GM18505 (cell line): ENCODE measurements at regions not wholly inside any gene's neighbourhood (a gene's known extent, or its start where the extent isn't known, plus 50 kb on each side); places are given as distances from the start of the nearest gene placed in this dataset.

Source experiments
- ATAC-seq: cut with Tn5 transposase; IDR thresholded peaks from one replicate; pipeline ENCODE4 v1.9.1; 2021; ENCODE audit not compliant: unreplicated experiment
- POLR2A ChIP-seq: IDR thresholded peaks from 4 replicates; pipeline ENCODE4 v1.6.1; 2011; ENCODE audit warnings: borderline replicate concordance; ENCODE audit not compliant: insufficient read depth, insufficient read length; ENCODE audit errors: extremely low read depth

DNA sequence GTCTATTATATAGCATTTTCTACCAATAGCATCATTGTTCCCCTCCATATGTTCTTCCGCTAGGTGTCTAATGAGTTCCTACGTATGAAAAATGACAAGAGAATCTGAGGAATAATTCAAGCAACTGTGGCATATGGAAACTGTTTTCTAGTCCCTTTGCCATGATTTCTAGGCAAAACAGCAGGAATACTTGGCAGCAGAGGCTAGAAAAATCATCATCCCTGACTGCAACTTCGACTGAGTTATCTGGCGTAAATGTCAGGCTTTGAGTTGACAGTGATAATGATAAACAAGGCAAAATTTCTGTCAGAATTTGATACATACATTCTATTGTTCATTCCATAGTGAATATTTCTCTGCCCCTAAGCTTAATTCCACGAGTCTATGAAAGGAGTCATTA lies 572.8 kb upstream of the USP15 start:
- no peak for ATAC-seq
- TF ChIP-seq POLR2A = no peak

DNA sequence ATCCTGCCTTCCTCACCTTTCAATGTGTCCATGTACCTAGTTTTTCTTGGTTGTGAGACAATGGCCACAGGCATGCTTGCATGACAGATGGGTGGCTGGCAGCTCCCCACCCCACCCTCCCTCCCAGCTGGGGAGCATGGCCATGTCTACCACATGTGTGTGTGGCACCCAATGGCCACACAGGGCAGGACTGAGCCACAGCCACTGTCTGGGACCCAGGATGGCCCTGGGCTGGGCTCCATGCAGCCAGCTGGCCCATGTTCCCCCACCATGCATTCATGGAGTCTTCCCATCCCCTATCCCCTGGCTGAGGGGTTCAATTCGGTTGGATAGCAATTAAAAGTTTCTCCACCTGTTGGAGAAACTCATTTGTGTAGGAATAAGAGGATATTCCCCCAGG lies 566.0 kb upstream of the USP15 start:
- no peak for TF ChIP-seq POLR2A
- ATAC-seq = no peak

DNA sequence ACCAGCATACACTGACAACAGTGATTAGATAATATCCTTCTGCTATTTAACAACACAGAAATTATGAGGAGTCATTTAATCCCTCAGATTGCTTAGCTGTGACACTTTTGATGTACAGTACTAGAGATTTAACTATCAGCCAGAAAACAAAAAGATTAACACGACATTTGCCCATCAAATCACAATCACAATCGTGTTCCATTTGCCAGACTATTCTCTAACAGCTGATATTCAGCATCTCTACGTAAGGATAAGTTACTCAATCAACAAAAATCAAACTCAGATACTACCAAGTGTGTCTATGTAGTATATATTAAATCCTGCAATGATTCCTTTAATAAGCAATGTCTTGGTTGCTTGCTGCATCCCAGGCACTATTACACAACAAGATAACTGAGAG lies 558.7 kb upstream of the USP15 start:
- TF ChIP-seq POLR2A = no peak
- ATAC-seq = no peak

DNA sequence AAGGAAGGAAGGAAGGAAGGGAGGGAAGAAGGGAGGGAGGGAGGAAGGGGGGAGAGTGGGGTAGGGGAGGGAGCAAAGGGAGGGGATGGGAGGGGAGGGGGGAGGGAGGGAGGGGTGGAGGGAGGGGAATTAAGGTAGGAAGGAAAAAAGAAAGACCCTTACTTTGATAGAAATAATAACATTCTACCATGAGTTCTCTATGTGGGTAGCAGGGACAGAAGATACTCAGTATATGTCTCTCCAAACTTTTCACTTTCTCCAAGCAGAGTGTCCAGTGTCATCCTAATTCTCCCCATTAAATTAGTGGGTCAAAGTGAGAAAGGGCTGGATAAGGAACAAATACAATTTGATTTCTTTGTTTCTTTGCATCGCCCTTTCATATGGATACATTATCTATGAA lies 553.4 kb upstream of the USP15 start:
- no peak for TF ChIP-seq POLR2A
- no peak for ATAC-seq

DNA sequence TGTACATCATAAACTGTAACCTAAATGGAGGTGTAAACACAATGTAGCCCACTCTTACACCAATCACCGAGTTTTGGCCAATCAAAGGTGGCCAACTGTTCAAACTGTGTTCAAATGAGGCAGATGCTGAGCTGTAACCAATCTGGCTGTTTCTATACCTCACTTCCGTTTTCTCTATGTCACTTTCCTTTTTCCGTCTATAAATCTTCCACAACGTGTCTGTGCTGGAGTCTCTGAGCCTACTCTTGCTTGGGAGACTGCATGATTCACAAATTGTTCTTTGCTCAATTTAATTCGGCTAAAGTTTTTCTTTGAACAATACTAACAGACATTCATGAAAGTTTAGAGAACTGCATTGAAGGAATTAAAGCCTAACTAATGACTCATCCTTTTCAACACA lies 547.1 kb upstream of the USP15 start:
- no peak for ATAC-seq
- no peak for TF ChIP-seq POLR2A

DNA sequence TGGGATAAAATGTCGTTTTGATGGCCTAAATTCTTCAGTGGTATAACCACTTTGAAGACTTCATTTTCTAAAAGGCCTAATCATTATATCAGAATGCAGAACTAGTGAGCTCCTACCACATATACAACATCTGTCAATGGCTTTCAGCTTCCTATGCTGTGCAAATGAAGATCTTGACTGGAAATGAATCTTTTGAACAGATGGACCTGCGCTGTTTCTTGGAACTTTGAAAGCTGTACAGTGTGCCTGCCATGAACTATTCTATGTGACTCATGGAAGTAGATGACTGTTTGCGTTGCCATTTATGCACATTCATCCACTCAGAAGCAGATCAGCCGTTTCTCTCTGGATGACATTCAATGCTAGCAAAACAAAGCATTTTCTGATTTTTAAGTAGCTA lies 542.2 kb upstream of the USP15 start:
- no peak for TF ChIP-seq POLR2A
- ATAC-seq = no peak

DNA sequence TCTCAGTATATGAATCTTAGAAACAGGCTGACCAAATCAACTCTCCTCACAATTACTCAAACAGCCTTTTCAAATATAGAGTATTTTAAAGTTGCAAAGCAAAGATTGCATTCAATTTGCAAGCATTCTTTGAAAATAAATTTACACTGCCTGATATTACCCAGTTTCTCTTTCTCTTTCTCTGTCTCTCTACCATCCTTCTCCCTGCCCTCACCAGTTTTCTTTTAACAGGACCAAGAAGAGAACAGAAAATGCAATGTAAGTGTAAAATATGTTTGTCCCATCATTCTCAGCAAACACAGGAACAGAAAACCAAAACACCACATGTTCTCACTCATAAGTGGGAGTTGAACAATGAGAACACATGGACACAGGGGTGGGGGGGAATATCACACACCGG lies 520.3 kb upstream of the USP15 start:
- no peak for TF ChIP-seq POLR2A
- no peak for ATAC-seq

DNA sequence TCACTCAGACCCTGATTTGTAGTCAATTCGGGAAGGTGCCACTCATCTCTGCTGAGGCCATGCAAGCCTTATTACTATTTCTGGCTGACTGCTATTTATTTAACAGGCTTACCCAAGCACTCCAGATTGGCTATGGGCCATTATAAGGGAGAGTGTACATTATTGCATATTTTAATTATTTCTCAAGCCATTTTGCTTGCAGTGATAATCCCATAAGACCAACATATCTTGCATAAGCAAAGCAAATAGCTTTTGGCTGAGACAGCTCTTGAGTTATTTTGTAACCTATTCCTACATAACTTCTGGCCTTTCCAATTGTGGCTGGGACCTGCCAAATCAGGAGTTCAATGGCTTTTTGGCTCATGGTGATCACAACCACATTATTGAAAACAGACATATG lies 509.6 kb upstream of the USP15 start:
- TF ChIP-seq POLR2A = no peak
- ATAC-seq = no peak

DNA sequence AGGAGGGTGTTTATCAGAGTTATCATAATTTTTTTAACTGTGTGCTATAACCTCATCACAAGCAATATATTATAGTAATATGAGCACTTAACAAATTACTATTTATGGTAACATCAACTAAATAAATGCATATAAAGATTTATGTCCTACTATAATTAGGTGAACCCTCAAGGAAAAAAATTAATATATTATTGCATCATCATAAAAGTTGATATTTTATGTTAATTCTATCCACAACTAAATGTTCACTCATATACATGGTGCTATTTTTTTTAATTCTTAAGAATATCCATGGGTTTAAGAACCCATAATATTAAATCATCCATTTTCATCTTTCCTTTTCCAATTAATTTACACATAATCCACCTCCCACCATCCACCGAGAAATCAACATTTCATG lies 506.0 kb upstream of the USP15 start:
- TF ChIP-seq POLR2A = no peak
- ATAC-seq = no peak

DNA sequence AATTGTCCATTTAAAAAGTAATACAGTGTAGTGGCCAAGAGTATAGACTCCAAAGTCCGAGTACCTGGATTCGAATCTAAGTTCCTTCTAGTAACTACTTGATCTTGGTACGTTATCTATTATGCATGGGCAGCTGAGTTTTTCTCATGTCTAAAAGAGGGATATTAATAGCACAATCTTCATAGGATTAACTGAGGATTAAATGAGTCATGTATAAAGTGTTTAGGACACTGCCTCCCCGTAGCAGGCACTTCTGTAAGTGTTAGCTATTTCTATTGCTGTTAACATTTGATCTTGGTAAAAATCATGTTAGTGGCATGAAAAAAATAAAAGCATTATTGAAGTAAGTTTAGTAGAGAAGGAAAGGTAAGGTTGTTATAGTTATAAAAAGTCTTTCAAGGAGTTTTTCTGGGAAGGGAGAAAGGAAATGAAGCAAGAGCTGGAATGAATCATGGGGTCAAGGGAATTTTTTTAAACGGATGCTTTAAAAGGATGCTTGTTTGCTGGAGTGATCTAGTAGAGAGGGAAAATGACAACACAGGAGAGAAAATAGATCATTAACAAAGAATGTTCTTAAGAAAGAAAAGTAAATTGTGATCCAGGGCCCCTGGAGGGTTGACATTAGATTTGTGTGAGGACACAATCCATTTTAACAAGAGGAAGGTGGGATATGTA lies 502.2 kb upstream of the USP15 start:
- TF ChIP-seq POLR2A = no peak
- ATAC-seq = no peak

DNA sequence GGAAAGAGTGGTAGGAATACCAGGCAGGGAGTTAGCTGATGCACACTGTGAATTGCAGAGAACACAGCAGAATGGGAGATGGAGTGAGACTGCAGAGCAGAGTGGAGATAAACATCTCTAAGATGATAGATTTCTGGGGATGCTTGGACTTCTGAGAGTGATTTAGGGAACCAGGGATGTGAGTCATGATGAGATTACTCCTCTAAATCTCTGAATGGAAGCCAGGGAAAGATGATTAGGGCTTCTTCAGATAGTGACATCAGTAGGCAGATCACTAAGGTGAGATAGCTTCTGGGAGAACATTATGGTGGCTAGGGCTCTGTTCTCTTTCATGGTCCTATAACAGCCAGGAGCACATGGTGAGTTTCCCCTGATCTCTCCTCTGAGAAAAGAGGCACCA lies 501.5 kb upstream of the USP15 start:
- ATAC-seq = no peak
- TF ChIP-seq POLR2A = no peak

DNA sequence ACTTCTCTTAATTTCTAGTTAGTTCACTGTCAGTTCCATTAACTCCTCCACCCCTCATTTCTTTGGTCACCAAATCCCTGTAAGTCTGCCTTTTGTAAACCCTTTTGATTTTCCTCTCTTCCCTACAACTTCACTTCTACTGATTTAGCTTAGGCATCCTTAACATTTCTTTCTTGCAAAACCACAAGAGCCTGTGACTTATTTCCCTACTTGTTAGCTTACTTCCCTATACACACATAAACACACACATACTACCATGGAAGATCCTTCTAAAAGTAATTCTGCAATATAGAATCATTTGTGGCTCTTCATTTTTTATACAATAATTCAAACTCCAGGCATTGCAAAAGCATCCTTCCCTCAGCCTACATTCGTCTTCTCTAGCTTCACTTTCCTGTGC lies 494.3 kb upstream of the USP15 start:
- TF ChIP-seq POLR2A = no peak

DNA sequence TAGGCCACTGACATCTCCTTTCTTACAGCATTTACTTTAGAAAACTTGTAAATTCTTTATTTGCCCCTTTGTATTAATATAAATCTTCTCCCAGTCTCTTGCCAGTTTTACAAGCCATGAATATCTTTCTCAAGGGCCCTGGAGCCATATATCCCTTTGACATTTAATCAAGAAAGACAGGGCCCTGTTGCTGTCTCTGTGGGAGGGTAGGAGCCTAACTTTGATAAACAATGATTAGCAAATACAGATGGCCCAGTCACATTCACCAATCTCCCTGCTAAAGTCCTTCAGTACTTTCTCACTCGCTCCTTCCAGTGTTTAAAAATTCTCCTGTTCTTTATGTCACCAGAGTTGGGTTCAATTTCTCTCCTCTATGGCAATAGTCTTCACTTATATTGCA lies 479.8 kb upstream of the USP15 start:
- no peak for ATAC-seq
- no peak for TF ChIP-seq POLR2A

More for the DNA sequence above, 494.3 kb upstream of the USP15 start:
- no peak for ATAC-seq

DNA sequence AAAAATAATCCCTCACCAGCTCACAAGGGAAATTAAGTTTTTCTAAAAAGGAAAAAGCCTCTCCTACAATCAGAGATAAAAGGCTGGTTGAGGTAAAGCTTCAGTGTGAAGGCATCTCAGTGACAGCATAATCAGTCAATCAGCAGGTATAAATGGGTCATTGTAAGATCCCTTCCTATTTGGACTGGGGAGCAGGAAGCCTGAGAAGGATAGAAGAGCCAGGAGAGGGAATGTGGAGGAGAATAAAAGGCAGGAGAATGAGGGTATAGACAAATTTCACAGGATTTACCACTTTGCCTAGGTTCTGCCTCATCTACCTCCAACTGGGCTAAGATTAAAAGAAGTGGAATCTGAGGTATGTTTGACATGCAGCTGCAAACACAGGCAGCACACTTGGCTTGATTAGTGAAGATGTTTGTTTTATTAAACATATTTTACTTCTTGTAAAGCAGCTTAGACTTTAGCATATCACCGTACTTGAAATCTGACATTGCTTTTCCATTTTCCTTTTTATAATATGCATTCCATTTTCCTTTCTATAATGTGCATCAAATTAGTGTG lies 479.1 kb upstream of the USP15 start:
- no peak for TF ChIP-seq POLR2A
- ATAC-seq = no peak

DNA sequence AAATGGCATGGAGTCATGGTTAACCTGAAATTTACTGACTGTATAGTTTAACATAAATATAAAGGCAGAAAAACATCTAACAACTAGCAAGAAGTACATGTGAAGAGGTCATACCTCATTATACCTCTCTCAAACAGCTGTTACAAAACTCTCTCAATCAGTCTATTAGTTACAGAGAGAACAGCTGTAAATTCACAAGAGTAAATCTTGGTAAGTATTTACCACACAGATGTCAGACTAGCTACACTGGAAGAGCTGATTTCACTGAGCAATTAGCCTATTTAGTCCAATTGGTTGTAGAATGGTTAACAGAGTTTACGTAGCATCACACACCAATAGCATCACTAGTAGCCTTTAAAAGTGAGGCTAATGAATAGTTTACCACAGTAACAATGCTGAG lies 463.4 kb upstream of the USP15 start:
- no peak for ATAC-seq
- no peak for TF ChIP-seq POLR2A
